SH-SY5Y (cell line): ENCODE measurements at regions not wholly inside any gene's neighbourhood (a gene's known extent, or its start where the extent isn't known, plus 50 kb on each side); places are given as distances from the start of the nearest gene placed in this dataset.

Experiments used
- GATA2 ChIP-seq: IDR thresholded peaks from 2 replicates; pipeline ENCODE4 v1.6.1; 2011; ENCODE audit warnings: mild to moderate bottlenecking, low read depth, low read length
- GATA3 ChIP-seq: IDR thresholded peaks from 2 replicates; pipeline ENCODE4 v1.6.1; 2011; ENCODE audit warnings: low read depth, mild to moderate bottlenecking, low read length, moderate library complexity

DNA sequence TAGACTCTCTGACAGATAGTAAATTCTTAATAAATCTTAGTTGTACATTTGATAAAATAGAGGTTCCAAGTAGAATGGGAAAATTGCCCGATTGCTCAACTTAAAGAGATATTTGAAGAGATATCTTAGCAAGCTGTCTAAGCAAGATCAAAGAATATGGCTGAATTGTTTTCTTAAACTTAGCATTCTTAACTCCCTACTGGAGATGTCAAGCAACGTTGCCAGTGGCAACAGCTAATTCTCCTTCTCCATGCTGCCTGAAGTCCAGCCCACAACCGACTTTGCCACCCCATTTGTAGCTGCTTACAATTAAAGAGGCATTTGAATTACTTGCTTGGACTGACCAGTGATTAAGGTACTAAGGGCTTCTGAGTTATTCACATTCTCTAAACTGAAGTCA, 94.4 kb downstream of the FAM181B start:
- TF ChIP-seq GATA2: no peak
- TF ChIP-seq GATA3: no peak
